Activated T-helper 1 cell treated with anti-CD3 and anti-CD28 coated beads, Interleukin-12 subunit alpha, Interleukin-12 subunit beta, Interleukin-2, Interleukin-4 antibody, amounts not matched to agents 30 ng/mL and 10 ng/mL and 1 ng/mL, durations not matched to agents 14 hours and 24 hours and 36 hours (primary cell): ENCODE measurements at regions not wholly inside any gene's neighbourhood (a gene's known extent, or its start where the extent isn't known, plus 50 kb on each side); places are given as distances from the start of the nearest gene placed in this dataset.

Source experiments
- DNase-seq: peaks from one replicate; pipeline ENCODE4 v3.0.0; 2021; ENCODE audit warnings: low spot score
- H3K27ac Mint-ChIP-seq: one replicate; pipeline ENCODE4 v1.8.0; 2021; ENCODE audit warnings: mild to moderate bottlenecking, mixed read lengths
- H3K27me3 Mint-ChIP-seq: one replicate; pipeline ENCODE4 v1.8.0; 2022; ENCODE audit warnings: mild to moderate bottlenecking, moderate library complexity, mixed read lengths; ENCODE audit not compliant: insufficient read depth
- H3K36me3 Mint-ChIP-seq: one replicate; pipeline ENCODE4 v1.8.0; 2021; ENCODE audit warnings: low read depth, mixed read lengths
- H3K4me1 Mint-ChIP-seq: one replicate; pipeline ENCODE4 v1.8.0; 2021; ENCODE audit warnings: low read depth, mixed read lengths
- H3K4me3 Mint-ChIP-seq: one replicate; pipeline ENCODE4 v1.8.0; 2021; ENCODE audit warnings: mild to moderate bottlenecking, moderate library complexity, mixed read lengths
- H3K9me3 Mint-ChIP-seq: one replicate; pipeline ENCODE4 v1.8.0; 2021; ENCODE audit warnings: mixed read lengths
- intact Hi-C: fragments of 100-400 bp; cut with micrococcal nuclease; formaldehyde crosslinking; loops from one replicate; pipeline ENCODE4 v1.15.1; 2024

DNA sequence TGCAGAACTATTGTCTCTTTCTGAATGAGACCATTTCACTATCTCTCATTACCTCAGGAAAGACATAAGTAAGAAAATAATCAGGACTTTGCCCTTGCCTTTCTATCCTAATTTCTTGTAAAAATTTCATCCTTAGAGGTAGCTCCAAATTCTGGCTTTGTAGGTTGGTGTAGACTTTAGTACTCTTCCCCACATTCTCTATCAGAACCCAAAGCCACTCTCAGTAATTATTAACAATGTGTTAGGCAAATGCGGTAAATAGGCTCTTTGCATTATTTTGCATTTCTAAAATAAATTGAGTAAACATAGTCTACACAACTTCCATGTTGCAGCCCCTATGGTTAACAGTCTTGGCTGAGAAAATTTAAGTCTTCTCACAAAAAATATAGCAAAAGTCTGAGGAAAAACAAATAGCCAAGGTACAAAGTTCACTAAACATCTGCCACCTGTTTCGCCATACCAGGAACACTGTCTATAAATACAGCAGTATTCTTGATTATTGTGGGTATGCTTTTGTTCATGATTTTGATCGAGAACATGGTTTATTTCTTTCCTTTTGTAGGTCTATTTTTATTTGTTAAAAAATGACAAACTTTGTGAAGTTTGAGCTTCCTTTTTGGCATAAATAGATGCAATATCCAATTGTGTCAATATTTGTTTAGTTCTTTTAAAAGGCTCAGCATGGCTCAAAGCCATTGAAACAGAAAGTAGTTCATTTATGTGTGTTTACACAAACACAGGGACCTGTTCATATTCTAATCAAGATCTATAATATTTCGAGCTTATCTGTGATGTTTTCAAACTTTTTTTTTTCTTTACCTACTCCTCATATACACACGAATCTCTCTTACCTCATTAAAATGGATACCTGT, 1061.5 kb downstream of the CNTNAP5 start:
- no peaks in the 10 kb centered on the region for H3K4me1 Mint-ChIP-seq

DNA sequence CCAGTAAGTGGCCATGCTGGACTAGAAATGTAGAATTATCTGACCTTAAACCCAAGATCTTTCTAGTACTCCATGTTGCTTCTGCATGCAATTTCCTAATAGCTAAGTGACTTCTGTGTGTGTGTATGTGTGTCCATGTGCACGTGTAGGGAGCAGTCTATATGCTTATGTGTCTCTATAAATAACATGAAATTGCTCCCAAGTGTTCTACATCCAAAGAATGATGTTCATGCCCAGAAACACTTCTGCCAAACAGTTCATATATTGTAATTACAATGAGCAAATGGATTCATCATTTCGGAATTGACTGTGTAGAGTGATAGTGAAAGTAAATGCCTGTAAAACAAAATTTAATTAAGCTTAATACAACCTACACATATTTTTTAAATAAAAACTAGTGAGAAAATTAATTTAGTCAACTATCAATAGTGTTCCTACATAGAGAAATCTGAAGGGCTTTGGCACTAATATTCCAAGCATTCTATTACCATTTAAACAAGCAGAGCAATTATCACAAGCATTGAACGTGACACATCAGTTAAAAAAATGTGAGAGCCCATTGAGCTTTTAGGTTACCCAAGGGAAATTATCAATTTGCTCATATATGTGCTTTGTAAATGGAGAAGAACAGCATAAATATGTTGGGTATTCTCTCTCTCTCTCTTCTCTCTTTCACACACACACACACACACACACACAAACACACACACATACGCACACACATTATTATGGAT, 1067.4 kb downstream of the CNTNAP5 start:
- Mint-ChIP-seq H3K4me1 (no peaks in the 10 kb centered on the region), H3K9me3 (peaks cover 14% of the 10 kb centered on the region), H3K27me3 (no peaks in the 10 kb centered on the region), H3K36me3 (no peaks in the 10 kb centered on the region), H3K4me3 (no peak overlapping the region), H3K27ac (no peak overlapping the region)
- DNase-seq = no peak
- intact Hi-C loops = no loop called here

More for the DNA sequence above, 1061.5 kb downstream of the CNTNAP5 start:
- intact Hi-C loops = no loop called here
- H3K27ac Mint-ChIP-seq = no peak overlapping the region
- DNase-seq = no peak
- no peak overlapping the region for H3K4me3 Mint-ChIP-seq
- H3K36me3 Mint-ChIP-seq = no peaks in the 10 kb centered on the region
- H3K27me3 Mint-ChIP-seq = no peaks in the 10 kb centered on the region
- H3K9me3 Mint-ChIP-seq = peaks cover 25% of the 10 kb centered on the region

DNA sequence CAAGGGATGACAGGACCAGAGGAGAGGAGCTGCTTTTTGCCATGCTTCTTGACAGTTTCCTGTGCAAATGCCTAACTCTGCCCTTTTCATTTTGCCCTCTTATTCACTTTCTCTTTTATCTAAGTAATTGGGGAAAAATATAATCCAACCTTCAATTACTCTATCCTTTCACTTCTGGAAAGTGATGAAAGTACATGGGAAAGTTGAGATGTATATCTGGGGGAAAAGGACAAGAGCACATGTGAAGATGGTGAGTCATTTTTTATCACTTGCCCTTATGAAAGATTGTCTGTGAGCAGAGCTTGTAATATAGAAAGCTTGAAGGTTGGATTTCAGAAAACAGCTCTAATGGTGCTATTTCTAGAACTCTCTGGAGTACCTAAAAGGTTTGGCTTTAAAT, 1070.7 kb downstream of the CNTNAP5 start:
- no peak overlapping the region for H3K4me3 Mint-ChIP-seq
- intact Hi-C loops = no loop called here
- H3K4me1 Mint-ChIP-seq = no peaks in the 10 kb centered on the region
- H3K9me3 Mint-ChIP-seq = peaks cover 2% of the 10 kb centered on the region
- H3K27me3 Mint-ChIP-seq = no peaks in the 10 kb centered on the region
- no peak for DNase-seq
- no peak overlapping the region for H3K27ac Mint-ChIP-seq
- no peaks in the 10 kb centered on the region for H3K36me3 Mint-ChIP-seq

GRCh38 chr2:125106710-125107109, 1081.6 kb downstream of the CNTNAP5 start:
- DNase-seq = no peak
- Mint-ChIP-seq H3K27me3 (no peaks in the 10 kb centered on the region), H3K27ac (no peak overlapping the region), H3K4me3 (no peak overlapping the region), H3K9me3 (peaks cover 8% of the 10 kb centered on the region), H3K36me3 (no peaks in the 10 kb centered on the region), H3K4me1 (no peaks in the 10 kb centered on the region)
- intact Hi-C loops = no loop called here

GRCh38 chr2:125107446-125107845, 1082.4 kb downstream of the CNTNAP5 start:
- no peak overlapping the region for H3K4me3 Mint-ChIP-seq
- no peaks in the 10 kb centered on the region for H3K27me3 Mint-ChIP-seq
- no peaks in the 10 kb centered on the region for H3K36me3 Mint-ChIP-seq
- DNase-seq = no peak
- H3K4me1 Mint-ChIP-seq = no peaks in the 10 kb centered on the region
- H3K9me3 Mint-ChIP-seq = peaks cover 8% of the 10 kb centered on the region
- H3K27ac Mint-ChIP-seq = no peak overlapping the region
- intact Hi-C loops = no loop called here

DNA sequence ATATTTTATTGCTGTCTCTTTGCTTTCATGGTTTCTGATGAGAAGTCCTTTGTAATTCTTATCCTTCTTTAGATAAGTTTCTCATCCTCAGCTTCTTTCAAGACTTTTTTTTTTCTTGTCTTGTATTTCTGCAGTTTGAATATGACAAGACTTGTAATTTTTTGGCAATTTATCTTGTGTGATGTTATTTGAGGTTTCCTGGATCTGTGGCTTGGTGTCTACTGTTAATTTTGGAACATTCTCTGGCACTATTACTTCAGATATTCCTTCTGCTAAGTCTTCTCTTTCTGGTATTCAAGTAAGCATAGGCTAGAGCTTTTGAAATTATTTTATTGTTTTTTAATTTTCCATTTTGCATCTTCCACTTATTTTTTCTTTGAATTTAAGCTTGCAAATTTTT, 1083.2 kb downstream of the CNTNAP5 start:
- H3K27ac Mint-ChIP-seq = no peak overlapping the region
- H3K4me3 Mint-ChIP-seq = no peak overlapping the region
- DNase-seq = no peak
- H3K9me3 Mint-ChIP-seq = peaks cover 8% of the 10 kb centered on the region
- intact Hi-C loops = no loop called here
- H3K4me1 Mint-ChIP-seq = no peaks in the 10 kb centered on the region
- H3K27me3 Mint-ChIP-seq = no peaks in the 10 kb centered on the region
- no peaks in the 10 kb centered on the region for H3K36me3 Mint-ChIP-seq

DNA sequence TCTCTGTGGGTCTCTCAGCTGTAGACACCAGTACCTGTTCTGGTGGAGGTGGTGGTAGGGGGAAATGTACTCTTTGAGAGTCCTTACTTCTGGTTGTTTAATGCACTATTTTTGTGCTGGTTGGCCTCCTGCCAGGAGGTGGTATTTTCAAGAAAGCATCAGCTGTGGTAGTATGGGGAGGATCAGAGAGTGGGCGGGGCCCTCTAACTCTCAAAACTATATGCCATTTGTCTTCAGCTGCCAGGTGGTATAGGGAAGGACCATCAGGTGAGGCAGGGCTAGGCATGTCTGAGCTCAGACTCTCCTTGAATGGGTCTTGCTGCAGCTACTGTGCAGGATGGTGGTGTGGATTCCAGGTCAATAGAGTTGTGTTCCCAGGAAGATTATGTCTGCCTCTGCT, 1100.8 kb downstream of the CNTNAP5 start:
- H3K36me3 Mint-ChIP-seq = no peaks in the 10 kb centered on the region
- no peak overlapping the region for H3K27ac Mint-ChIP-seq
- intact Hi-C loops = no loop called here
- H3K4me1 Mint-ChIP-seq = no peaks in the 10 kb centered on the region
- no peaks in the 10 kb centered on the region for H3K27me3 Mint-ChIP-seq
- DNase-seq = no peak
- H3K9me3 Mint-ChIP-seq = peaks cover 8% of the 10 kb centered on the region
- H3K4me3 Mint-ChIP-seq = no peak overlapping the region

GRCh38 chr2:125160947-125161346, 1135.9 kb downstream of the CNTNAP5 start:
- Mint-ChIP-seq H3K4me1 (no peaks in the 10 kb centered on the region), H3K36me3 (no peaks in the 10 kb centered on the region), H3K9me3 (peaks cover 27% of the 10 kb centered on the region), H3K27ac (no peak overlapping the region), H3K4me3 (no peak overlapping the region), H3K27me3 (no peaks in the 10 kb centered on the region)
- intact Hi-C loops = no loop called here
- DNase-seq = no peak

DNA sequence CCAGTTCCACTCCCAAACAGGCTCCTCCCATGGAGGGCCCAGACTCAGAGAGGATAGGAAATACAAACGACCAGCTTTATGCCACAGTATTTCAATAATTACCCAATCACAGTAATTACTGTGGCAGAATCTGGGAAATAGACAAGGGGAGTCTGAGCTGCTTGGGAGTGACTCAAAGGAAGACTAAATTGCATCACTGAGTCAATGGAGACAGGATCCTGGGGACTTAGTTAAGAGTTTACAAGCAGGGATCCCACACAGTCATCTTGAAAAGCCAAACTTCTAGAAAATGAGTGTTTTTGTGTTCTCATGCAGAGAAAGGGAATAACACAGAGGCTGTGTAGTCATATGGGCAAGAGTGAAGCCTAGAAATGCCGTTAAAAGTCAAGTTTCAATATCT, 1142.1 kb downstream of the CNTNAP5 start:
- peaks cover 9% of the 10 kb centered on the region for H3K9me3 Mint-ChIP-seq
- H3K4me3 Mint-ChIP-seq = no peak overlapping the region
- DNase-seq = no peak
- H3K27ac Mint-ChIP-seq = no peak overlapping the region
- H3K4me1 Mint-ChIP-seq = no peaks in the 10 kb centered on the region
- H3K36me3 Mint-ChIP-seq = no peaks in the 10 kb centered on the region
- H3K27me3 Mint-ChIP-seq = no peaks in the 10 kb centered on the region
- intact Hi-C loops = no loop called here

DNA sequence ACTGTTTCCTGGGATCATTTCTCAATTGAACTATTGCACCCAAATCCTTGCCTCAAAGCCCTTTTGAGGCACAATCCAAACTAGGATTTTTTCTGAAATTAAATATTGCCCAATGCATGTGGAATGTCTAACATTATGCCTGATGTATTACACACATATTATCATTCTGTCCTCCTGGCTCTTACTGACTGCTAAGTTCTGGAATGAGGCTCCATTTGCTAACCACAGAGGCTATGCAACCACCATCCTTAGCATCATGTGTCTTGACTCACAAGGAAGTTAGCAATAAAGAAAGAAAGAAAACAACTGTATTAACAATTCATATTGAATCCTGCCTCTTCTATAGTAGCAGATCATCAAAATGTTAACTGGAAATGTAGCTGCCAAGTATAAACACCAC, 1142.7 kb downstream of the CNTNAP5 start:
- no peak overlapping the region for H3K27ac Mint-ChIP-seq
- no peak for DNase-seq
- no peak overlapping the region for H3K4me3 Mint-ChIP-seq
- H3K4me1 Mint-ChIP-seq = no peaks in the 10 kb centered on the region
- no peaks in the 10 kb centered on the region for H3K27me3 Mint-ChIP-seq
- peaks cover 9% of the 10 kb centered on the region for H3K9me3 Mint-ChIP-seq
- no peaks in the 10 kb centered on the region for H3K36me3 Mint-ChIP-seq
- intact Hi-C loops = no loop called here

DNA sequence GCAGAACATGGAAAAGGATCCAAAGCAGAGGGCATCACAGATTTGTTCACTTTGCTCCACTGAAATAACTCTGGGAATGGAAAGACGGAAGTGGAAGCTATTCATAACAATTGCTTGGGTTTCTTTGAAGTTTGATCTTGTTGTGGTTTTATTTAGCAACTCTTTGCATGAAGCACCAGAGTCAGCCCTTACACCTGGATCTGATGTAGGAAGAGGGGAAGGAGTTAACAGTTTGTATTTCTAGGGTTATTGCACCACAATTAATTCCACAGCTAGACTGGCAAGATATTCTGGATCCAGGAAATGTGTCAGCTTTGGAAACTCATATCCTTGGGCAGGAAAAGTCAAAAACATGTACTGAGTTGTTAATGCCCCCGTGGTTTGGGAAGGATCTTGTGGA, 1143.4 kb downstream of the CNTNAP5 start:
- DNase-seq = no peak
- no peaks in the 10 kb centered on the region for H3K36me3 Mint-ChIP-seq
- intact Hi-C loops = no loop called here
- peaks cover 5% of the 10 kb centered on the region for H3K9me3 Mint-ChIP-seq
- no peak overlapping the region for H3K4me3 Mint-ChIP-seq
- no peaks in the 10 kb centered on the region for H3K4me1 Mint-ChIP-seq
- no peaks in the 10 kb centered on the region for H3K27me3 Mint-ChIP-seq
- H3K27ac Mint-ChIP-seq = no peak overlapping the region

DNA sequence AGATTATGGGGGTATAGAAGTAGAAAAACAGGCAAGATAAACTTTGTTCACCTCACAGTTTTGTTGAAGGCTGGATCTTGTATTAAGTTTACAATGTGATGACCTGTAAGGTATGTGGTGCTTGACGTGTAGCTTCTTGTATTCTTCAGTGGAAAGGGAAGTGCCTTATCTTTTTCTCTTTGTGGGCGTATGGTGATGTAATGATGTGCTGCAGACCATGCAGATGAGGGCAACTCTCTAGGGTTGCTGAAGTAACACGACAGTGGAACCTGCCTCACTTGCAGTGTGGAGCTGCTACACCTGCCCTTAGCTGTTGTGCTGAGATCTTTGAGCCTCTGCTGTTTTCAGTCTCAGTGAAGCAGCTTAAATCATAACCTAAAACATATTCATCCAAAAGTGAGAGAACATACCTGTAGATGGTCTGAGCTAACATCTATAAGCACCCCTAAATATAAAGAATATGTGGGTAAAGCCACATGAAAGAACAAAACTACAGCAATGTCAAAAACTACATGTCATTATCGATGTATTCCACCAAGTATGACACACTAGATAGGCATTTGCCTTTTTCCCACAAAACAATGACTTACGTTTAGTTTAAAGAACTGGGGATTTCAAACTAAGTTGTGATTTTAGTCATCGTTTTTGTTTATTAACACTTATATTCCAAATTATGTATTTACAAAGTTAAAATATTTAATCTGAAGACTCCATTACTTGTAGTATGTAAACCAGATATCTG, 1144.1 kb downstream of the CNTNAP5 start:
- H3K4me1 Mint-ChIP-seq = no peaks in the 10 kb centered on the region
- no peaks in the 10 kb centered on the region for H3K36me3 Mint-ChIP-seq
- DNase-seq = no peak
- H3K27ac Mint-ChIP-seq = no peak overlapping the region
- H3K9me3 Mint-ChIP-seq = peaks cover 9% of the 10 kb centered on the region
- H3K4me3 Mint-ChIP-seq = no peak overlapping the region
- intact Hi-C loops = no loop called here
- H3K27me3 Mint-ChIP-seq = no peaks in the 10 kb centered on the region

- no peak overlapping the region for H3K27ac Mint-ChIP-seq
- H3K36me3 Mint-ChIP-seq = no peaks in the 10 kb centered on the region
- no peak overlapping the region for H3K4me3 Mint-ChIP-seq
- no peaks in the 10 kb centered on the region for H3K4me1 Mint-ChIP-seq
- H3K9me3 Mint-ChIP-seq = peaks cover 9% of the 10 kb centered on the region
- H3K27me3 Mint-ChIP-seq = no peaks in the 10 kb centered on the region
- DNase-seq = no peak
- intact Hi-C loops = no loop called here
Observed at GRCh38 chr2:125169764-125170146, 1144.7 kb downstream of the CNTNAP5 start.
